SKM-1 treated with dmso at 0.1 percent for 144 hours (cell line): ENCODE measurements at regions not wholly inside any gene's neighbourhood (a gene's known extent, or its start where the extent isn't known, plus 50 kb on each side); places are given as distances from the start of the nearest gene placed in this dataset.
"Not testable (repeated sequence)": the region's sequence is repeated elsewhere in the genome, so short reads cannot be mapped to it uniquely, and the experiment has no call there.

ENCODE experiments used
- DNase-seq: peaks from one replicate; lab custom pipeline; 2025; ENCODE audit not compliant: unreplicated experiment; lab: John Stamatoyannopoulos, UW

DNA sequence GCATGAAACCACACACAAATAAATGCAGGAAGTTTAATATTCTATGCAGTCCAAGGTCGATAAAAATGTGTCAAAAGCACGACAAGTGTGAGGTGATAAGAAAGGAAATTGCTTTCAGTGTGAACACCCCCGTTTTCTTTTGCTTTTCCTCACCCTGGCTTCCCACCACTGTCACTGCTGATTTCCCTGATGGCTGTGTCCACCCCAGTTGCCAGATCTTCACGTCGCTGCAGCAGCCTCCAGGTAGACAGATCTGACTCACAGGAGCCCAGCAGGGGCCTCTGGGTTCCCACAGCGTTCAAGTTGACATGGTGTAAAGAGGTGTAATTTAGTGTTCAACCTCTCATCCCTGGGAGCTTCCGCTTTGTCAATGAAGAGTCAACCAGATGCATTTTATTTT lies 128.0 kb upstream of the TACR1 start:
- no peak for DNase-seq

GRCh38 chr2:75326645-75327044 lies 127.3 kb upstream of the TACR1 start:
- DNase-seq, result no peak

DNA sequence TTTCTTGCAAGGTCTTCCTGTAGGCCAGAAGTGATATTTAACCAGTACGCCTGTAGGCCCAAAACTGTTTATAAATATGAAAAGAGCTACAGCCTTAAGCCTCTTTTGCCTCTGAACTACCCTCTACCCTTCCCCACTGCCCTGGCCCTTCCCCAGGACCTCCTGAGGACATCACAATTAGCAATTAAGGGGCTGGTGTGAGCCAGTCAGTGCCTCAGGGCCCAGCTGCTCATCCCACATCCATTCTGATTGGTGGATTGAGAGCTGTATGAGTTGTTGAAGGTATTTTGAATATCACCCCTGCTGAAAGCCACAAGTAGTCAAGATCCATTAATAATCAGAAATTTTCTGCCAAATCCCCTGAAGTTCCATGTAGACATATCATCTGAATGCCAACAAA lies 126.3 kb upstream of the TACR1 start:
- DNase-seq, result no peak

DNA sequence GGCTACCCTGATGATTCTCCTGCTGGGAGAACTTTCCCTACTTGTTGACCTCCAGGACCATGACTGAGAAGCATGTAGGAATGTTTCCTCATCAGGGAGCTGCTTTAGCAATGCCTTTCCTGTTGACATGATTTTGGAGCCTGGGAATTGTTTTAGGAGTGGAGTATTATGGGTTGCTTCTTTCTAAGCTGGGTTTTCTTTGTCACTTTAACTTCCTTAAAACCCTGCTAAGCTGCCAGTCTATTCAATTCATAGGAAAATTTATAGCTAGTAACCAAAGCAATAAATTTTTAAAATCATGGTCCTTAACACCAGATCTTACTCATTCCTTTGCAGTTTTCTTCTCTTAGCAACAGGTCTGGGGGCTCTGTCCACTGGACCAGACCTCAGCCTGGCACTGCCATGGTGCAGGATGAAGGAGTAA lies 125.6 kb upstream of the TACR1 start:
- no peak for DNase-seq

DNA sequence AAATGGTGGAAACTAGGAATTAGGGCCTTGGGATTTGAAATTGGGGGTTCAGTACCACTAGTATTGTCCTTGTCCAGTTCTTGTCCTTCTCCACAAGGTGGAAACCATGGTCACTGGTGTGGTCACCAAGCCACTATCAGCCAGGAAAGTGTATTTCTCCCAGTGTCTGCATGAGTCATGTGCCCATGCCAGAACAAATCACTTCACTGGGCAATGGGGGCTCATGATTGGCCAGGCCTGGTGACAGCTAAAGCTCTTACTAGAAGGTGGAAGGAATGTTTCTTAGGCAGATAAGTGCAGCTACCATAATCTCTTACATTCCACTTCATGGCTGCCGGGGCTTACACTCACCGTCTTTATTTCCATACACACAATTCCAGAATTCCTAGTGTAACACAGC lies 124.8 kb upstream of the TACR1 start:
- no peak for DNase-seq

GRCh38 chr2:75321599-75321922 lies 122.2 kb upstream of the TACR1 start:
- no peak for DNase-seq

DNA sequence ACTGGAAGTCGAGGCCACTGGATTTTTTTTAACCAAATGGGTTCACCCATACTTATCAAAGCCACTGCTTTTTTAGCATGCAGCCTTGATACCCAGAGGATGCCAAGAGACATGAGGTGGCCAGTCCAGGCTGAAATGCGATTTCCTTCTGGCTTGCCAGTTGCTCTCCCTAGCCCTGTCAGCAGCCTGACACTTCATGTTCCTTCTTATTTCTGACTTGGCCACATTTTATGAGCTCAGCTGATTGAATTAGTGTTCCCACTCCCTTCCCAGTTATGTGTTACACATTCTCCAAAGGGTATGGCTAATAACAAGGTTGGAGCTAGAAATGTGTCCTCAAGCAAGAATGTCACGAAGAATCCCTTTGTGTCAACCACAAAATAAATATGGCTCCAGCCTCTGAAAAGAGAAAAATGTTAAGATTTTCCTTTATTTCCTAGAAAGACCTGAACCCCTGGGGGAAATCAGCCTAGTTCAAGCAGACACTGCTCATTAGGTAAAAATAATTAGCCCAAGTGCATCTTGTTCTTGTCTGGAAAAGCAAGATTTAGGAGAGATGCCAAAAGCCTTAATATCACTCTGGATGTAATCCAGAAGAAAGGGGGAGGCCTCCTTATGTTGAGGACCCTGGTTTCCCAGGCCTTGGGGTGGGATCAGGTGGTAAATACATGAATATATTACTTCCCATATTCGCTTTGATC lies 121.7 kb upstream of the TACR1 start:
- no peak for DNase-seq

DNA sequence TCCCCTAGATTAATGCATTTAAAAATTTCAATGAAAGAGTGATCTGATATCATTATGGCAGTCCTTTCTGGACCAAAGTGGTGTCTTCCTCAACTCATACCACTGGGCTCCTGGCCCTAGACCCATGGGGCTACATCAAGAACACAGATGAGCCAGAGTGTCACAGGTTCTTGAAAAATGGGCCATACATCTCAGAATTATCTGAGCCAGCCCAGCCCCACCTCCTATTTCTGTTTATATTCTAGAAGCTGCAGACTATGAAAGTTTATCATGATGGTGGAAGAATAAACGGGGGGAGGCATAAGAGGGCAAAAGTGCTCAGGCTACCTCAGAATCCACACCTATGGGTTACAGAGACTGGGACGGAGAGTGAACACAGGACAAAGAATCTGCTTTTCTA lies 120.6 kb upstream of the TACR1 start:
- no peak for DNase-seq

- no peak for DNase-seq
These were observed 118.5 kb upstream of the TACR1 start for GRCh38 chr2:75317802-75318201.

DNA sequence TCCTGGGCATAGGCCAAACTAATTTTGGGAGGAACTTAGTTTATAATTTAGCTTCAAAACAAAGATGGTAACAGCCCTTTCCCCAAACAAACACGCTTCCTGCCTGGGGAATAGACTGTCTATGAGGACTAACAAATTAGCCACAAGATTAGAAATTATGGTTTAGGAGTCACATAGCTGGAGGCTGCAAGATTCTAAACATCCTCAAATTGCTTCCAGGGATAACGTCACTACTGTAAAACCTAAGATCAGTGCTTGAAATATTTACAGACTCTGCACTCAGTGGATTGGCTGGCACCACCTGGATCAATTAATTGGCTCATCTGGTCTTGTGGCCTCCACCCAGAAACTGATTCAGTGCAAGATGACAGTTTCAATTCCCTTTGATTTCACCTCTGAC lies 118.0 kb upstream of the TACR1 start:
- DNase-seq, result no peak

DNA sequence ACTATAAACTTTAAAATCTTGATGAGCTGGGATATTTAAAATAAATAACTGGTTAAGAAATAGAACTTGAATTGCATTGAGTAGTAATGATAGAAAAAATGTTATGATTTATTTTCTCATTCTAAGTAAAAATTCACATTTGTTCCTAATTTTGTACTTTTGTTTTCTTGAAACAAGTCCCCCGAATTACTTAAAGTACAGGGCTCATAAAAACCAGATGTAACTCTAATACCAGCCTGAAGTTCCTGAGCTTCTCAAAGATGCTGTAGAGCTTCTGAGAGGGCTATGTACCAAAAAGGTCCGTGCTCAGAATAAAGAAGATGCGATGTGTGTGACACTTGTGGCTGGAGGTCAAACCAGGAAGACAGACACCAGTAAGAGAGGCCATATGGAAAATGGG lies 116.1 kb upstream of the TACR1 start:
- no peak for DNase-seq

GRCh38 chr2:75311993-75312392 lies 112.7 kb upstream of the TACR1 start:
- peak; percentile 50 for DNase-seq

- no peak for DNase-seq
These were observed 112.2 kb upstream of the TACR1 start for GRCh38 chr2:75311521-75311920.

- no peak for DNase-seq
These were observed 111.6 kb upstream of the TACR1 start for GRCh38 chr2:75310876-75311275.

DNA sequence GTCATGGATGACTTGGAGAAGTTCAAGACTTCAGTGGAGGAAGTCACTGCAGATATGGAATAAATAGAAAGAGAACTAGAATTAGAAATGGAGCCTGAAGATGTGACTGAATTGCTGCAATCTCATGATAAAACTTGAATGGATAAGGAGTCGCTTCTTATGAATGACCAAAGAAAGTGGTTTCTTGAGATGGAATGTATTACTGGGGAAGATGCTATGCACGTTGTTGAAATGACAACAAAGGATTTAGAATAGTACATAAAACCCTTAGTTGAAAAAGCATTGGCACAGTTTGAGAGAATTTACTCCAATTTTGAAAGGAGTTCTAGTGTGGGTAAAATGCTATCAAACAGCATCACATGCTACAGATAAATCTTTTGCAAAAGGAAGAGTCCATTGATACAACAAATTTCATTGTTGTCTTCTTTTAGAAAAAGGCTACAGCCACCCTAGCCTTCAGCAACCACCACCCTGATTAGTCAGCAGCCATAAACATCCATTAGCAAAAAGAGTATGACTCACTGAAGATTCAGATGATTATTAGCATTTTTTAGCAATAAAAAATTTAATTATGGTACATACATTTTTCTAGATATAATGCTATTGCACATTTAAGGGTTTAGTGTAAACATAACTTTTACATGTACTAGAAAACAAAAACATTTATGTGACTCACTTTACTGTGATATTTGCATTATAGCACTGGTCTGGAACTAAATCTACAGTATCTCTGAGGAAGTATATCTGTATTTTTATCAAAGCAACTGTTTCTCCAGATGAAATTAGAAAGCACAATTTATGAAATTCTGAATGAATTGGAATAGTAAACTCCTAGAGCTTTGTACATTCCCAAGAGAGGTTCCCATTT lies 110.5 kb upstream of the TACR1 start:
- no peak for DNase-seq

- no peak for DNase-seq
These were observed 103.9 kb upstream of the TACR1 start for GRCh38 chr2:75303227-75303626.

DNA sequence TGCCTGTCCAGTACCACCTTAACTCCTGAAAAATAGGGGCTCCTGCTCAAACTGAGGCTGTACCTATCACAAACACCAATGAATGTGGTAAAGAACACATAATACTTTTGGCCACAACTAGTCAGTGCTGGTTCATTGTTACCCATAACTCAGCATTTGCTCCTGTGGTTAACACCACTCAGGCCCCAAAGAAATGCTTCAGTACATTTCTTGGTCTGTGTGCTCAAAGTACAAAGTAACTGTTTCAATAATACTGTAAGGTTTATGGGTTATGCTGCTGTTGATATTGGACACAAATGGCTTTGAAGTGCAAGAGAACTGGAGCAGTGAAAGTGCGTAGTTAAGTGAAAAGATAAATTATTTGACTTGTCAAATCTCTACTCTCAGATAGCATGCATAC lies 95.0 kb upstream of the TACR1 start:
- no peak for DNase-seq

GRCh38 chr2:75292826-75293225 lies 93.5 kb upstream of the TACR1 start:
- no peak for DNase-seq

GRCh38 chr2:75290600-75291150 lies 91.4 kb upstream of the TACR1 start:
- no peak for DNase-seq

GRCh38 chr2:75289771-75290170 lies 90.5 kb upstream of the TACR1 start:
- DNase-seq, result no peak

GRCh38 chr2:75289178-75289577 lies 89.9 kb upstream of the TACR1 start:
- DNase-seq, result not testable (repeated sequence)

GRCh38 chr2:75288760-75289159 lies 89.4 kb upstream of the TACR1 start:
- no peak for DNase-seq
